CD4-positive, CD25-positive, alpha-beta regulatory T cell (primary cell): ENCODE measurements at regions not wholly inside any gene's neighbourhood (a gene's known extent, or its start where the extent isn't known, plus 50 kb on each side); places are given as distances from the start of the nearest gene placed in this dataset.

Experiments
- ATAC-seq, 2 donors: fragments of 150-1000 bp; cut with Tn5 transposase; one replicate each; pipeline ENCODE4 v1.10.0; 2021; ENCODE audit warnings: low read depth in 2 of 2, moderate number of reproducible peaks in 2 of 2, moderate library complexity in 1 of 2
- DNase-seq, 3 donors: peaks; one replicate each; pipeline versions ENCODE4 v3.0.0 to v3.0.0-alpha.2; 2012 to 2022; ENCODE audit warnings: mixed read lengths in 1 of 3
- H3K27ac ChIP-seq: one replicate; pipeline ENCODE4 v1.7.0; 2013; ENCODE audit warnings: mild to moderate bottlenecking, low read length; ENCODE audit not compliant: insufficient read depth, poor library complexity, severe bottlenecking
- H3K27me3 ChIP-seq: one replicate; pipeline ENCODE4 v1.7.0; 2013; ENCODE audit warnings: low read length; ENCODE audit not compliant: control insufficient read depth, insufficient read depth
- H3K36me3 ChIP-seq: one replicate; pipeline ENCODE4 v1.7.0; 2013; ENCODE audit warnings: mild to moderate bottlenecking, low read length, moderate library complexity; ENCODE audit not compliant: control insufficient read depth, insufficient read depth
- H3K4me1 ChIP-seq: 2 replicates; pipeline ENCODE4 v1.7.0; 2013; ENCODE audit warnings: mild to moderate bottlenecking, low read length; ENCODE audit not compliant: insufficient read depth, control insufficient read depth, poor library complexity, severe bottlenecking
- H3K4me3 ChIP-seq: one replicate; pipeline ENCODE4 v1.7.0; 2013; ENCODE audit warnings: low read depth, mild to moderate bottlenecking, low read length, moderate library complexity
- H3K9me3 ChIP-seq, 2 experiments: 1 replicate in 1 of 2; 2 replicates in 1 of 2; pipeline ENCODE4 v1.7.0; 2013; ENCODE audit warnings: low read length in 2 of 2, mild to moderate bottlenecking in 1 of 2, moderate library complexity in 1 of 2; ENCODE audit not compliant: control insufficient read depth in 2 of 2
- H3K27ac Mint-ChIP-seq, 3 donors: one replicate each; pipeline ENCODE4 v1.8.0; 2020 to 2022; ENCODE audit warnings: mild to moderate bottlenecking in 3 of 3, mixed read lengths in 3 of 3, moderate library complexity in 2 of 3
- H3K27me3 Mint-ChIP-seq: one replicate; pipeline ENCODE4 v1.8.0; 2022; ENCODE audit warnings: mild to moderate bottlenecking, mixed read lengths
- H3K36me3 Mint-ChIP-seq: one replicate; pipeline ENCODE4 v1.8.0; 2020; ENCODE audit warnings: mixed read lengths
- H3K4me1 Mint-ChIP-seq, 4 donors: one replicate each; pipeline ENCODE4 v1.8.0; 2020 to 2022; ENCODE audit warnings: mixed read lengths in 4 of 4, mild to moderate bottlenecking in 1 of 4
- H3K4me3 Mint-ChIP-seq, 4 donors: one replicate each; pipeline ENCODE4 v1.8.0; 2020 to 2022; ENCODE audit warnings: mild to moderate bottlenecking in 4 of 4, mixed read lengths in 4 of 4, moderate library complexity in 3 of 4
- H3K9me3 Mint-ChIP-seq, 7 donors: one replicate each; pipeline ENCODE4 v1.8.0; 2020 to 2022; ENCODE audit warnings: mixed read lengths in 7 of 7, mild to moderate bottlenecking in 3 of 7, moderate library complexity in 2 of 7

GRCh38 chr17:5718726-5719125 lies 134.4 kb upstream of the NLRP1 start:
- Mint-ChIP-seq H3K4me3 (no peak overlapping the region), H3K27ac (no peak overlapping the region), H3K27me3 (peaks cover 16% of the 10 kb centered on the region), H3K4me1 (peaks cover 0 to 1% (median 0%) of the 10 kb centered on the region in 4 donors), H3K9me3 (peaks cover 0 to 2% (median 0%) of the 10 kb centered on the region in 7 donors), H3K36me3 (no peaks in the 10 kb centered on the region)
- ATAC-seq: no peak
- H3K4me1 ChIP-seq: no peaks in the 10 kb centered on the region
- H3K27ac ChIP-seq: no peak overlapping the region
- H3K4me3 ChIP-seq: no peak overlapping the region
- H3K27me3 ChIP-seq: peaks cover 2% of the 10 kb centered on the region
- no peaks in the 10 kb centered on the region for H3K36me3 ChIP-seq
- H3K9me3 ChIP-seq: no peaks in the 10 kb centered on the region
- DNase-seq: no peak

GRCh38 chr17:5719976-5720375 lies 135.7 kb upstream of the NLRP1 start:
- Histone ChIP-seq H3K9me3 (no peaks in the 10 kb centered on the region), H3K27me3 (peaks cover 2% of the 10 kb centered on the region), H3K27ac (no peak overlapping the region), H3K36me3 (no peaks in the 10 kb centered on the region), H3K4me1 (no peaks in the 10 kb centered on the region), H3K4me3 (no peak overlapping the region)
- Mint-ChIP-seq H3K9me3 (peaks cover 0 to 9% (median 7%) of the 10 kb centered on the region in 7 donors), H3K36me3 (no peaks in the 10 kb centered on the region), H3K27me3 (peaks cover 21% of the 10 kb centered on the region), H3K4me1 (peaks cover 0 to 1% (median 0%) of the 10 kb centered on the region in 4 donors), H3K27ac (no peak overlapping the region), H3K4me3 (no peak overlapping the region)
- ATAC-seq (no peak), DNase-seq (no peak)

GRCh38 chr17:5730373-5730772 lies 146.1 kb upstream of the NLRP1 start:
- H3K9me3 ChIP-seq: no peaks in the 10 kb centered on the region
- no peak overlapping the region for H3K4me3 ChIP-seq
- DNase-seq (no peak), ATAC-seq (no peak)
- H3K4me1 ChIP-seq: no peaks in the 10 kb centered on the region
- Mint-ChIP-seq H3K4me3 (no peak overlapping the region), H3K27ac (no peak overlapping the region), H3K4me1 (no peaks in the 10 kb centered on the region), H3K9me3 (peaks cover 0 to 3% (median 0%) of the 10 kb centered on the region in 7 donors), H3K36me3 (no peaks in the 10 kb centered on the region), H3K27me3 (peaks cover 23% of the 10 kb centered on the region)
- peaks cover 2% of the 10 kb centered on the region for H3K27me3 ChIP-seq
- no peak overlapping the region for H3K27ac ChIP-seq
- H3K36me3 ChIP-seq: no peaks in the 10 kb centered on the region

- Histone ChIP-seq H3K4me1 (no peaks in the 10 kb centered on the region), H3K4me3 (no peak overlapping the region), H3K36me3 (no peaks in the 10 kb centered on the region), H3K9me3 (no peaks in the 10 kb centered on the region), H3K27ac (no peak overlapping the region), H3K27me3 (peaks cover 2% of the 10 kb centered on the region)
- no peak for DNase-seq
- H3K4me3 Mint-ChIP-seq: no peak overlapping the region
- H3K36me3 Mint-ChIP-seq: no peaks in the 10 kb centered on the region
- H3K27me3 Mint-ChIP-seq: peaks cover 11% of the 10 kb centered on the region
- H3K9me3 Mint-ChIP-seq: peaks cover 0 to 2% (median 0%) of the 10 kb centered on the region in 7 donors
- no peak overlapping the region for H3K27ac Mint-ChIP-seq
- H3K4me1 Mint-ChIP-seq: no peaks in the 10 kb centered on the region
- ATAC-seq: no peak
Observed at GRCh38 chr17:5740937-5741336, 156.6 kb upstream of the NLRP1 start.

GRCh38 chr17:5741810-5742209 lies 157.5 kb upstream of the NLRP1 start:
- H3K36me3 ChIP-seq: no peaks in the 10 kb centered on the region
- no peak overlapping the region for H3K27ac ChIP-seq
- Mint-ChIP-seq H3K4me3 (no peak overlapping the region), H3K36me3 (no peaks in the 10 kb centered on the region), H3K27ac (no peak overlapping the region), H3K9me3 (peaks cover 0 to 2% (median 0%) of the 10 kb centered on the region in 7 donors), H3K4me1 (no peaks in the 10 kb centered on the region), H3K27me3 (peaks cover 5% of the 10 kb centered on the region)
- no peaks in the 10 kb centered on the region for H3K9me3 ChIP-seq
- ATAC-seq: no peak
- no peak for DNase-seq
- no peaks in the 10 kb centered on the region for H3K4me1 ChIP-seq
- no peak overlapping the region for H3K4me3 ChIP-seq
- peaks cover 2% of the 10 kb centered on the region for H3K27me3 ChIP-seq

GRCh38 chr17:5745111-5745813 lies 161.0 kb upstream of the NLRP1 start:
- peaks cover 6% of the 10 kb centered on the region for H3K27me3 Mint-ChIP-seq
- no peak overlapping the region for H3K4me3 ChIP-seq
- H3K4me3 Mint-ChIP-seq: no peak overlapping the region
- no peaks in the 10 kb centered on the region for H3K4me1 Mint-ChIP-seq
- ATAC-seq: no peak
- no peaks in the 10 kb centered on the region for H3K4me1 ChIP-seq
- H3K27me3 ChIP-seq: peaks cover 2% of the 10 kb centered on the region
- no peak overlapping the region for H3K27ac ChIP-seq
- no peaks in the 10 kb centered on the region for H3K9me3 ChIP-seq
- DNase-seq: no peak
- peaks cover 0 to 2% (median 0%) of the 10 kb centered on the region in 7 donors for H3K9me3 Mint-ChIP-seq
- no peaks in the 10 kb centered on the region for H3K36me3 Mint-ChIP-seq
- no peak overlapping the region for H3K27ac Mint-ChIP-seq
- H3K36me3 ChIP-seq: no peaks in the 10 kb centered on the region

GRCh38 chr17:5747276-5747675 lies 163.0 kb upstream of the NLRP1 start:
- H3K27me3 Mint-ChIP-seq: peaks cover 4% of the 10 kb centered on the region
- Histone ChIP-seq H3K27me3 (no peaks in the 10 kb centered on the region), H3K4me1 (no peaks in the 10 kb centered on the region), H3K27ac (no peak overlapping the region), H3K9me3 (no peaks in the 10 kb centered on the region), H3K4me3 (no peak overlapping the region), H3K36me3 (no peaks in the 10 kb centered on the region)
- no peaks in the 10 kb centered on the region for H3K4me1 Mint-ChIP-seq
- DNase-seq: no peak
- no peaks in the 10 kb centered on the region for H3K36me3 Mint-ChIP-seq
- peaks cover 0 to 2% (median 0%) of the 10 kb centered on the region in 7 donors for H3K9me3 Mint-ChIP-seq
- H3K27ac Mint-ChIP-seq: no peak overlapping the region
- ATAC-seq: no peak
- H3K4me3 Mint-ChIP-seq: no peak overlapping the region

- no peaks in the 10 kb centered on the region for H3K27me3 ChIP-seq
- no peak overlapping the region for H3K27ac ChIP-seq
- no peaks in the 10 kb centered on the region for H3K9me3 ChIP-seq
- H3K4me1 Mint-ChIP-seq: no peaks in the 10 kb centered on the region
- H3K9me3 Mint-ChIP-seq: peaks cover 0 to 2% (median 0%) of the 10 kb centered on the region in 7 donors
- ATAC-seq (no peak), DNase-seq (no peak)
- no peaks in the 10 kb centered on the region for H3K36me3 ChIP-seq
- peaks cover 4% of the 10 kb centered on the region for H3K27me3 Mint-ChIP-seq
- no peak overlapping the region for H3K4me3 ChIP-seq
- H3K4me1 ChIP-seq: no peaks in the 10 kb centered on the region
- no peak overlapping the region for H3K4me3 Mint-ChIP-seq
- no peak overlapping the region for H3K27ac Mint-ChIP-seq
- no peaks in the 10 kb centered on the region for H3K36me3 Mint-ChIP-seq
Observed at GRCh38 chr17:5747964-5748363, 163.7 kb upstream of the NLRP1 start.
